HPDE6-E6E7 (cell line): ENCODE measurements at regions not wholly inside any gene's neighbourhood (a gene's known extent, or its start where the extent isn't known, plus 50 kb on each side); places are given as distances from the start of the nearest gene placed in this dataset.

ENCODE experiments used
- DNase-seq: peaks from one replicate; pipeline ENCODE4 v3.0.0; 2011; ENCODE audit warnings: missing footprints; ENCODE audit errors: extremely low spot score

DNA sequence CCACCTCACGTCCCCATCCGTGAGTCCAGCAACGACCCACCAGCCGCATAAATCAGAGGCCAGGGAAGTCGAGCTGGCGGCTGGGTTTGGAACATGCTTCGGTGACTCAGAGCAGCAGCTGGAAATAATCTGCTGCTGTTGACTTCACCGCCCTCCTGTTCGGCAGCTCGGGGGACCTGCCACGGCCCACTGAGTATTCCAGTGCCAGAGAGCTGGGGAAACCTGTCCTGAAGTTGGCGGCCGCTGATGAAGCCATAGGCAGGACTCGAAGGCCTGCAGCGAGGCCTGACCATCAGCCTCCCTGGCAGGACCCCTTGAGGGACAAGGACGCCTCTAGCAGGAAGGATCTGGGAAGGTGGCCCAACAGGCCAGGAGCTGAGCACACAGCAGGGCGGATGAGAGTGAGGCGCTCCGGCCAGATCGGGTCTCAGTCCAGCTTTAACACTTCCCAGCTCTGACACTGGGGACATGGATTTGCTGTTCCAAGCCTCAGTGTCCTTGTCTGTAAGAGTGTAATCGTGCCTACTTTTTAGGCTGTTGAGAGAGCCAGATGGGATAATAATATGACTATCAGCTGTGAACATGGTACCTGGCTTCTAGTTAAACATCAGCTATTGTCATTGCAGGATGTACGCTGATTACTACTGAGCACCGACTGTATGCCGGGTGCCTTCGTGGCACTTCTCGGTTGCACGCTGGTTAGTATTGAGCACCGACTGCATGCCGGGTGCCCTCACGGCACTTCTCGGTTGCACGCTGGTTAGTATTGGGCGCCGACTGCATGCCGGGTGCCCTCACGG is 50.4 kb upstream of the CIBAR2 start:
- no peak for DNase-seq

DNA sequence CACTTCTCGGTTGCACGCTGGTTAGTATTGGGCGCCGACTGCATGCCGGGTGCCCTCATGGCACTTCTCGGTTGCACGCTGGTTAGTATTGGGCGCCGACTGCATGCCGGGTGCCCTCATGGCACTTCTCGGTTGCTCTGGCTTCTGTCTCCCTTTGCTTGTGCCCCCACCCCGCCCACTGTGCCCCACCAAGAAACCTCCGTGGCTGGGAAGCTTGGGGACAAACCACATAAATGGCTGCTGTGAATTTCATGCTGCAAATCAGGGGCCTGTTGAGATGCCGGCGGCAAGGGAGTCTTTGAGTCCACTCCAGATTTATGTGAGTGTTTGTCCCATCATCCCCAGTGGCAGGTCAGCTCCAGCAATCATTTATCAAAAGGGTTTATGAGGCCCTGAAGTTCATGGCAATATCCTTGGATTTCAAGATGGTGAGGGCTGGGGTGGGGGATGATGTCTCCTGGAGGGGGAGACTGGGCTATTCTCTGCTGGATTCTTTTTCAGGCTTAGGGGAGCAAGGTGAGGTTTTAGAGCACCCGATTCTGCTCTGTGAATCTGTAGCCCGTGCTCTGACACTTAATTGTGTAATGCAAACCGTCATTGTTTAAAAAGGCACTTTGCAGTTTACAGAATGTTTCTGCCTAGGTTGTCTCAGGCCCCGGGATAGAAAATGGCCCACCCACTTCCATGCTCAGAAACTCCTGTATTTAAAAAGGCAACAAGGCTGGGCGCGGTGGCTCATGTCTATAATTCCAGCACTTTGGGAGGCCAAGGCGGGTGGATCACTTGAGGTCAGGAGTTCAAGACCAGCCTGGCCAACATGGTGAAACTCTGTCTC is 51.2 kb upstream of the CIBAR2 start:
- no peak for DNase-seq

DNA sequence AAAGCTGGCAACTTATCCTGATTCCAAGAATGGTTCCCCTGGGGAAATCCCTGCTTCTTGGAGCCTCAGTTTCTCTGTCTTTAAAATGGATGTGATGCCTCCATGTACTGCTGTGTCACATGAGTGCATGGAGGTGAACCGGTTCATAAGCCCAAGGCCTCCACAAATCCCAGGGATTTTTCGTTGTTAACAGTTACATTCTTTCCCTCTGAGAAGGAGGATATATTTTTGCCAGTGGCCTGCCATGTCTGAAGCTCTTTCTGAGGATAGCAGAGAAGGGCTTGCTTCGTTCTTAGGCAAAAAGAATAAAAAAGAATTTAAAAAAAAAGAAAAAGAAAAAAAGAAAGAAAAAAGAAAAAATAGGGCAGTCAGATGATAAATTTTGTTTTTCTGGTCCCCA is 52.2 kb upstream of the CIBAR2 start:
- no peak for DNase-seq

DNA sequence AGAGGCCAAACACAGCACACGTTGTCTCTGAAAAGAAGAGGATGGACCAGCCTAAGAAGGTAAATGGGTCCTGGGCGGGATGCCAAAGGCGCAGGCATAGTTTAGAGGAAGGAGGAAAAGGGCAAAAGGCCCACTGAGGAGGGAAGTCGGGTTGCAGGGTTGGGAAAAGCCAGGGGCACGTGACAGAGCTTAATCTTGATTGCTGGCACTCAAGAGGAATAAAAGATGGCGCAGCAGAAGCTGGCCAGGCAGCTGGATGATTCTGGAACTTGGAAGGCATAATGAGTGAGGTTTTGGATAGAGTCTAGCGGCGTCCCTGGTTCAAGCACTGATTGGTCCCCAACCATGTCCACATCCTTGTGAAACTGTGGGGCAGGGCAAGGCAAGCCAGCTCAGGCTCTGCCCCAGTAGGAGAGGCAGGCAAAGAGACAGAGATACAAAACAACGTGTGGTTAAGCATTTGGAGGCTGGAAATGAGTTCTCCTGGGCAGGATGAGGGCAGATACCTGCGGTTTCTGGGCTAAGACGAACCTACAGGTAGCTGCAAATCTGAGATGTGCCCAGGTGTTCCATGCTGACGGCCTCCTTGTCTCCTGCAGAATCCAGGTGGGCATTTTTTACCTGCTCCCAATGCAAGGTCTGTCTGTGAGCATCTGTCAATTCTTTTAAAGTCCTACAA is 52.7 kb upstream of the CIBAR2 start:
- DNase-seq: no peak

DNA sequence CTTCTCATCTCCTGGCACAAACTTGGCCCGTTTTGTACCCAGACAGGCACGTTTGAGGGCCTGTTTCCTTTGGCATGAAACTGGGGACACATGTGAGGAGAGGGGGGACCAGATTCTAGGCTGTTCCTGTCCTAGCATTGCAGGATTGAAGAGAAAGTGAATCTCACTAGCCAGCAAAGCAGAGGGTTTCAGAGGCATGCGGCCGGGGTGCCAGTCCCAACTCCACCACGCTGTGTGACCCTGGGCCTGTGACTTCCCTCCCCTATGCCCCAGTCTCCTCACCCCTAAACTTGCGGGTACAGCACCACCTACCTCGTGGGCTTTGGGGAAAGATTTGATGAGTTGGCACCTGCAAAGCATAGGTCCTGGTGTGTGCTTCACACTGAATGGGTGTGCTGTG is 53.5 kb upstream of the CIBAR2 start:
- no peak for DNase-seq

DNA sequence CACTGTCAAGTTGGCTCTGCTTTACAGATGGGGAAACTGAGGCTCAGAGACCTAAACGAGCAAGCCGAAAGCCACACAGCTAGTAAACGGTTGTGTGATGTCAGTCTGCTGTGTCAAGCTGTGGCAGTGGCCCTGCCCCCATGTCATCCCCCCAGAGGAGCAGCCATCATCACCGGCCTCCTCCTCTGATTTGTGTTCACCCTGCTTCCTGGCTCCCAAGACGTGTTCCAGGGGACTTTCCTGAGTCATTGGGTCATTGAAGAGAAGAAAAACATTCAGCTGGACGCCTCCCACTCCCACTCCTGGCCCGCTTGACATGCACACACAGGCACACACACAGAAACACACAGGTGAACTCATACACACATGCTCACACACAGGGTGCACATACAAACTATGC is 54.0 kb upstream of the CIBAR2 start:
- DNase-seq: no peak

DNA sequence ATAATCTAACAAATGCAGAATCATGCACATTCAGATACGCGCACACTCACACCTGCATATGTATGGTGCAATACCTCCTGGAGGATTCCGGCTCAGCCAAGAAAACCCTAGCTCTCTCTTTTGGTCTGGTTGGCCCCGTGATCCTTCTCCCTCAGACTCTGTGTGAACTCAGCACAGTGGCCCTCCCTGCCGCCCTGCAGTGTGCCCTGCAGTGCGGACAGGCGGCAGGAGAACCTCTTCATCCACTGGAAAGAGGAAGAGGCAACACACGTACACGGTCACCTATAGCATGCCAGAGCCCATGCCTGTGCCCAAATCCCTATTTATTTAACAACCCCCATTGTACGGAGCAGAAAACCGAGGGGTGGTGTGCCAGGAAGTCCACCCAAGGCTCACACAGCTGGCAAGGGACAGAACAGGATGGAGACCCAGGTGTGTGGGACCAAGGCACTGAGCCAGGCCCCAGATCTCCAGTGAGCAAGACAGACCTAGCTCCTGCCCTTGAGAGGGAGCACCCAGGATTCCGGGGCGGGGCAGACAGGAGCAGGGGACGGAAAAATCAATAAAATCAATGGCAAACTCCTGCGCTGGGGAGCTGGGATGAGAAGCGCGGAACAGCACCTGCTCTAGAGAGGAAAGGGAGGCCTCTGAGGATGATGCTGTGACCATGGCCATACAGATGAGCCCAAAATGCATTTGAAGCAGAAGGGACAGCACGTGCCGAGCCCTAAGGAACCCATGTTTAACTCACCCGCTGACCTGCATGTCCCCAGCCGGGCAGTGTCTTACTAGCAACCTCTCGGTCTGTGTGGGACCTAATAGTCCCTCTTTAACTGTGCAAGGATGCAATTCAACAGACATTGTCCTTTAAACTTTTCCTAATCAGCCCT is 54.7 kb upstream of the CIBAR2 start:
- DNase-seq: no peak

DNA sequence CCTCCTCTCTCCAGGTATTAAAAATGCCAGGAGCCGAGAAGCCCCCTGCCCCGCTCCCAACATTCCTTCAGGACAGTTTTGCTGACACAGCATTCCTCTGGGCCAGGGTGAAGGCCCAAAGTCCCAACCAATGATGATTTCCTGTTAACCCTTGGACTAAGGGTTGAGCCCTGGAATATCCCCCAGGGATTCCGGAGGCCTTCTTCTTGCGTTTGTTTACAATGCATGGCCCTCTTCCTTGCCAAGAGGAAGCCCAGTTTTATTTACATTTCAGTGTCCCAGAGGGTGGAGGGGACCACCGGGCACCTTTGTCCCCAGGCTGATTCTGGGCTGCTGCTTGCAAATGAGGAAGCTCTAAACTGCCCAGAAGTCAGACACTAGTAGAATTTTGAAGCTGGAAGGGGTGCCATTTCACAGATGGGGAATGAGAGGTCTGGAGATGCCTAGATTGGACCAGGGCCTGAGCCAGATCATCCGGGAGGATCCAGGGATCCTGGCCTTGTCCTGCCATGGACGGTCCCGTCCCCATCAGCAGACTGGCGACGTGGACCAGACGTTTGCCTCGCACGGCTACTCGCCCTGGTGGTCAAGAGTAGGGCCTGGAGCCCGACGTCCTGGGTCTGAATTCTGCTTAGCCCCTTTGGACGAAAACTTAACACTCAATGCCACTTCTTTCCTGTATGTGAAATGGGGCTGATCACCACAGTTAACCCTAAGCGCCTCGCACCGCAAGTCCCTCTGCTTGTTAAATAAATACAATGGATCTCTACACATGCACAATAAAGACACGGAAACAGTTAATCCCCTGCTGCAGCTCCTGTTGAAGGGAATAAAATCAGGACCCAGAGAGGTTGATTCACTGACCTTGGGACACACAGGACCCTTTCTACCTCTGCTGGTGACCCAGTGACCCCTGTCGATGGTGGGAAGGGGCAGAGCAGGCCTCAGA is 55.6 kb upstream of the CIBAR2 start:
- DNase-seq: no peak

DNA sequence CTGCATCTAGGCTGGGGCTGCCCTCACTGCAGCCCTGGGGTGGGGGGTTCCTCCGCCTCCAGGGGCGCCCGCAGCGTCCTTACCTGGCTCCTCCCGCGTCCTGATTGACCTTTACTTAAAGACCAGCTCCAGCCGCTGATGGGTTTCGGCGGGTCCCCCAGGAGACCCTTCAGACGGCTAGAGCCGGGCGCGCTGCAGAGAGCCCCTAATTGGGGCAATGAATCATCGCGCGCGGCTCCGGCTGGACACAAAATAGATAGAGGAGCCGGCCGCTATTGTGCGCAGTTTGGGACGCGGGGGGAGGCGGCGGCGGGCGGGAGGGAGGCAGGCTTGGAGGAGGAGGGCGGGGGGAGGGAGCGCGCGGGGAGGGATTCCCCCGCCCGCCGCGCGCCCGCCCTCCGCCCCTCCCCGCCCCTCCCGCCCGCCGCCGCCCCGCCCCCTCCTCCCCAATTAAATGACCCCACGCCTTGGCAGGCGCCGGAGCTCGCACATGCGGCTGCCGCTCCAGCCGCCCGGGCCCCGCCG is 56.5 kb upstream of the CIBAR2 start:
- no peak for DNase-seq

DNA sequence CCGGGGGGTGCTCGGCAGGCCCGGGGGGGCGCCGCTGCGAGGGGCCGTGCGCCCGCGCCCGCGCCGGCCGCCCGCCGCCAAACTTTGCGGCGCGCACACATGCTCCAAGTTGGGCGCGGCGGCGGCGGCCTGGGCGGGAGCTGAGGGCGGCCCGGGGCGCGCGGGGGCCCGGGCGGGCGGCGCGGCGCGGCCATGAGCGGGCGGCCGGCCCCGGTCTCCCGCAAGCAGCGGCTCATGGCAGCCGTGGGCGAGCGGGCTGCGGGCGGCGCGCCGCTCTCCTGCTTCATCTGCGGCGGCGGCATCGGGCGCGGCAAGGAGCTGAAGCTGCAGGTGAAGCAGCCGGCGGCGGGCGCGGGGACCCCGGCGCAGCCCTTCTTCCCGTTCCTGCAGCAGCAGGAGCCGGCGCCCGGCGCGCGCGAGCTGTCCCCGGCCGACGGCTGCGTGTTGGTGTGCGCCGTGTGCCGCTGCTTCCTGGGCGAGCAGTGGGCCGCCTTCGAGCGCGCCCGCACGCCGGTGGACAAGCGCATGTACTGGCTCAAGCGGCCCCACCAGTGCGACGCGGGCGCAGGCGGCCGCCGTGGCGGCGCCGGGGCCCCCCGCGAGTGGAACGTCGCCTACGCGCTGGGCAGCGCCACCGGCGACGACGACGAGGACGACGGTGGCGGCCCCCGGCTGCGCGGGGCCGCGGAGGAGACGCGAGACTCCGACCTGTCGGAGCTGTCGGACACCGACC is 57.2 kb upstream of the CIBAR2 start:
- DNase-seq: no peak

DNA sequence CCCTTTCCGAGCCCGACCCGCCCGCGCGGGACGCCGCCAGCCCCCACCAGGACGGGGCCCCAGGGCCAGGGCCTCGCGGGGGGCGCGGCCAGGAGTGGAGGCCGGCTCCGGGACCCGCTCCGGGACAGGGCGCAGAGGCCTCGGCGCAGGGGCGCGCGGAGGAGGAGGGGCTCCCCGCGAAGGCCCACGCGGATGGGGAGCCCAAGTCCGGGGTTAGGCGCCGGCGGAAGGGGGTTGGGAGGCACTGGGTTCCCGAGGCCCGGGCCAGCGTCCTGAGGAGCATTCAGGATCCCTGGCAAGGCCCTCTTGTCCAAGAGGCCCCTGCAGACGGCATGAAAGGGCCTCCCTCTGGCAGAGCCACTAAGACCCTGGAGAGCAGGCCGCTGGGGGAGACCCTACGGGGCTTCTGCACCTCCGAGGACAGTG is 57.8 kb upstream of the CIBAR2 start:
- DNase-seq: no peak

DNA sequence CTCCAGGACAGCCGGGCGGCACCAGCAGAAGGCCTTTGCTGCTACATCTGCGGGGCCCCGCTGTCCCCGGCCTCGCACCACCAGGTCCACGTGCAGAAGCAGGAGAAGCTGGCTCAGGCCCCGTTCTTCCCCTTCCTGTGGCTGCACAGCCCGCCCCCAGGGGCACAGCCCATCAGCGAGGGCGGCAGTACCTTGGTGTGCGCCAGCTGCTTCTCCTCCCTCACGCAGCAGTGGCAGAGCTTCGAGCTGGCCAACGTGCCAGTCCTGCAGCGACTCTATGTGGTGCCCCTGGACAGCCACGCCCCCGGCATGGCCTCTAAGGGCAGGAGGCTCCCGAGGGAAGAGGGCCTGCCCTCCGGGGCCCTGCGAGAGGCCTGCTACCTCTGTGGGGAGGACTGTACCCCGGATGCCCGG is 58.3 kb upstream of the CIBAR2 start:
- no peak for DNase-seq

DNA sequence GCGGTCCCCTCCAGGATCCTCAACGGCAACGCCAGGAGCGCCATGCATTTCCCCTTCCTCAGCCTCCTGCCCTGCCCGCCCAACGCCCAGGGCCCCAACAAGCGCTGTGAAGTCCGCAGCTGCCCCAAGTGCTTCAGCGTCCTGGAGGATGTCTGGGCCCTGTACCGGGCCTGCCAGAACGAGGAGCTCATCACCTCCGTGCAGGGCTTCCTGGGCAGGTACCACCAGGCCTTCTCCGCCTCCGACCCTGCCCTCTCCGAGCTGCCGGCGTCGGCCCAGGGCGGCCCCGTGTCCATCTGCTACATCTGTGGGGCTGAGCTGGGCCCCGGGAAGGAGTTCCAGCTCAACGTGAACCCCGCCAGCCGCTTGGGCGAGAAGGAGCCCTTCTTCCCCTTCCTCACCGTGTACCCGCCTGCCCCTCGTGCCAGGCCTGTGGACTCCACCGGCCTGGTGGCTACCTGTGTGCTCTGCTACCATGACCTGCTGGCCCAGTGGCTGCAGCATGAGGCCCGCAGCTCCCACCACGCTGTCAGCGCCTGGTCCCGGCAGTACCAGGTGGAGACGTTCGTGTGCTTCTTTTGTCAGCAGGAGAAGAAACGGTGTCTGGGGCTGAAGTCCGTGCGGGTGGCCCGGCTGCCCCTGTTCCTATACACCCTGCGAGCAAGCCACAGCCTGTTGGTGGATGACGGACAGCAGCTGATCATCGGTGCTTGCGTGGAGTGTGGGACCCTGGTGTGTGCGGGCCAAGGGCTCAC is 58.9 kb upstream of the CIBAR2 start:
- no peak for DNase-seq

DNA sequence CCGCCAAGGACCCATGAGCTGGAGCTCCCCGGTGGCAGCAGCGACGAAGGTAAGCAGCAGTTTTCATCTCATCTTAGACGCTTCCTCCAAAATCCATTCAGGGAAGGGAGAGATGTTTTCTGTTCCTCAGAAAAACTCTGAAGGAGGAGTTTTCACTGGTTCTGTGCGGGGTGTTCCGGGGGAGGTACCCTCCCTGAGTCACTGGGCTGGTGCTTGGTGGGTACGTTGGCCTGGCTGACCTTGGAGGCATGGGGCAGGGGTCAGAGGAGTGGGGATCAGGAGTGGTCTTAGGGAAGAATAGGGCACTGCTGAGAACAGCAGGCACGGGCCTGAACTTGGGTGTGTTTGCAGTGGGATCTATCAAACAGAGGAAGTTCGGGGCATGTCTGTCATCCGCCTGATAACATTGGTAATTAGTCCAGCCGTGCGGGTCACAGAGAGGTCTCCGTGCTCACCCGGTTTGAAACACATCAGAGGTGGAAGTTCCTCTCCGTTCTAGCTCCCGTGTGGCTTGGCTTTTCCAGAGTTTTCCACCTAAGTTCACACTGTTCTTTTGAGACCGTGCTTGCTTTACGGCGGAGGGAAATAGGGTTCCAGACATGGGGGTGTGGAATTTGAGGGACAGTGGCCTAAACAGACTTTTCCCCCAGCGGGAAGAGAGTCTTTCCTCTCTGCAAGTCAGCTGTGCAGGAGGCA is 59.6 kb upstream of the CIBAR2 start:
- no peak for DNase-seq

DNA sequence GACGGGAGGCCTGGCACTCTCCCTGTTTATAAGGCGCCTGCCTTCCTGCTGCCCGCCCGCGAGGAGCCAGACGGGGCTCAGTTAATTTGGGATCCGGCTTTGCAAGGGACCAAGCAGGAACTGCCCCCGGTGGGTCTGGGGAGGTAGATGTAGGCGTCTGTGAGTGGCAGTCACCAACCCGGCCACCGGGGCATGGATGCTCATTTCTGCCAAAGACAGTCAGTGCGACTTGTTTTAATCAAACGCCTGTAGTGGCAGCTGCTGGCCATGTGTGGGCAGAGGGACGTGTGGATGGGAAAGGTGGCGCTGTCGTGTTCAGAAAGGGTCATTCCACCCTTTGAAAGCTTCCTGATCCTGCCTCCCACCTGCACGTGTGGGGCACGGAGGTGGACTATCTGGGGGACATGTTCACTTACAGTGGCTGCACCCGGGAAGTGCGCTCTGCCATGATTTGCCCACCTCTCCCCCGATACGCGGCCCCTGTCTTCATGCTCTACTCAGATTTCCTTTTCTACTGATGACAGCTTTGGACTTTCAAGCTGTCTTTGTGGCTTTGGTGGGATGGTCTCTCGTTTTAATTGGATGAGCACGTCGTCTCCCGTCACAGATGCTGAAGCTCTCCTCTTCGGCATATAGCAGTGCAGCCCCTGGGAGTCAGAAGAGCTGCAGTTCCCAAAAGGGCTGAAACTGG is 60.3 kb upstream of the CIBAR2 start:
- no peak for DNase-seq

DNA sequence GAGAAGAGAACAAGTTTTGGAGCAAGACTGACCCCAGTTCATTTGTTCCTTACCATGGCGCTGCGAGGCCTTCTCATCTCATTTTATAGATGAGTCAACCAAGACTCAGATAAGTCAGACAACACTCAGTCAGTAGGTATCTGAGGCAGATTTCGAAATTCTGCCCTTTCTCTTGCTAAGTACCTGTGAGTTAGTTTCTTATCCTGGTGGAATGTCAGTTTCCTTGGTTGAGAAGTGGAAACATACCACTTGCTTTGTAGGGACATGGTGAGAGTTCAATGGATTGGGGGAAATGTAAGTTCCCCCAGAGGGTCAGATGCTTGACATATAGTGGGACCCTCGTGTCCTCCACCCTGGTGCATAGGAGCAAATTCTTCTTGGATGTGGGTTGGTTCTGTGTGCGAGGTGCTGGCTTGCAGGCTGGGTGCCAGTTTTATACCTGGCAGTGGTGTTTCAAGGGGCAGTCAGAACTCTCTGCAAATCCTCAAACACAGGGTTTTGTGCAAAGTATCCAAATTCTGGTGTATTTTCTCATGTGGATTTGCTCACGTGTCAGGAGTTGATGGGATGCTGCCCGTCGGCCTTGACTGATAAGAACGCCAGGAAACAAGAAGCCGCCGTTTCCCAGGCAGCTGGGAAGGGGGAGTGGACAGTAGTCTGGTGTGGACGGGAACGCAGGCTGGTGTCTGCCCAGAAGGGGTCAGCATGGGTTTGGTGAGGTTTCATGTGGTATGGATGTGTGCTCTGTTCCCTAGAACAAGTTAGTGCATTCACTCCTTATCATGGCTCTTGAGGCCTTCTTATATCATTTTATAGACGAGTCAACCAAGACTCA is 61.1 kb upstream of the CIBAR2 start:
- peak; percentile 94 for DNase-seq
